ENCODE measurements at regions not wholly inside any gene's neighbourhood (a gene's known extent, or its start where the extent isn't known, plus 50 kb on each side); places are given as distances from the start of the nearest gene placed in this dataset.

- DNase-seq (ENCODE audit: low spot score): no peak
- TF ChIP-seq CTCF (IDR thresholded peaks at IDR 0.05): no peak
- Histone ChIP-seq H3K4me3 (no peak overlapping the region), H3K27ac (no peak overlapping the region)
These were observed 226.9 kb downstream of the IRX2 start for GRCh38 chr5:2524620-2525019.

GRCh38 chr5:2523180-2523579, 228.3 kb downstream of the IRX2 start:
- no peak overlapping the region for H3K27ac ChIP-seq
- TF ChIP-seq CTCF (IDR thresholded peaks at IDR 0.05): no peak
- no peak overlapping the region for H3K4me3 ChIP-seq
- peak; percentile 16 for DNase-seq (ENCODE audit: low spot score)

GRCh38 chr5:2522372-2522771, 229.1 kb downstream of the IRX2 start:
- TF ChIP-seq CTCF (IDR thresholded peaks at IDR 0.05): no peak
- Histone ChIP-seq H3K27ac (no peak overlapping the region), H3K4me3 (no peak overlapping the region)
- DNase-seq (ENCODE audit: low spot score): peak; percentile 33

- Histone ChIP-seq H3K4me3 (no peak overlapping the region), H3K27ac (no peak overlapping the region)
- DNase-seq (ENCODE audit: low spot score): peak; percentile 60
- no peak for TF ChIP-seq CTCF (IDR thresholded peaks at IDR 0.05)
These were observed 232.3 kb downstream of the IRX2 start for GRCh38 chr5:2519153-2519552.

- Histone ChIP-seq H3K27ac (no peak overlapping the region), H3K4me3 (no peak overlapping the region)
- peak; percentile 43 for DNase-seq (ENCODE audit: low spot score)
- no peak for TF ChIP-seq CTCF (IDR thresholded peaks at IDR 0.05)
These were observed 234.0 kb downstream of the IRX2 start for GRCh38 chr5:2517451-2517850.

GRCh38 chr5:2515180-2515764, 236.2 kb downstream of the IRX2 start:
- TF ChIP-seq CTCF (IDR thresholded peaks at IDR 0.05): no peak
- Histone ChIP-seq H3K4me3 (no peak overlapping the region), H3K27ac (no peak overlapping the region)
- DNase-seq (ENCODE audit: low spot score): peak; percentile 43

GRCh38 chr5:2514484-2514883, 237.0 kb downstream of the IRX2 start:
- H3K4me3 ChIP-seq: no peak overlapping the region
- no peak for TF ChIP-seq CTCF (IDR thresholded peaks at IDR 0.05)
- DNase-seq (ENCODE audit: low spot score): no peak
- no peak overlapping the region for H3K27ac ChIP-seq
